T-helper 2 cell treated with Interferon-gamma antibody and Interleukin-4, amounts not matched to agents 5 μg/mL and 100 μg/mL, for 36 hours (primary cell): ENCODE measurements at regions not wholly inside any gene's neighbourhood (a gene's known extent, or its start where the extent isn't known, plus 50 kb on each side); places are given as distances from the start of the nearest gene placed in this dataset.

Source experiments
- DNase-seq: peaks from one replicate; pipeline ENCODE4 v3.0.0; 2021; ENCODE audit warnings: low spot score
- H3K27ac Mint-ChIP-seq: one replicate; pipeline ENCODE4 v1.8.0; 2021; ENCODE audit warnings: mild to moderate bottlenecking, mixed read lengths
- H3K27me3 Mint-ChIP-seq: one replicate; pipeline ENCODE4 v1.8.0; 2021; ENCODE audit warnings: low read depth, mixed read lengths
- H3K36me3 Mint-ChIP-seq: one replicate; pipeline ENCODE4 v1.8.0; 2021; ENCODE audit warnings: low read depth, mixed read lengths
- H3K4me1 Mint-ChIP-seq: one replicate; pipeline ENCODE4 v1.8.0; 2021; ENCODE audit warnings: low read depth, mixed read lengths
- H3K4me3 Mint-ChIP-seq: one replicate; pipeline ENCODE4 v1.8.0; 2022; ENCODE audit warnings: mild to moderate bottlenecking, moderate library complexity, mixed read lengths
- H3K9me3 Mint-ChIP-seq: one replicate; pipeline ENCODE4 v1.8.0; 2021; ENCODE audit warnings: mixed read lengths

- Mint-ChIP-seq H3K9me3 (no peaks in the 10 kb centered on the region), H3K27ac (no peak overlapping the region), H3K27me3 (no peaks in the 10 kb centered on the region), H3K4me1 (no peaks in the 10 kb centered on the region), H3K4me3 (no peak overlapping the region), H3K36me3 (no peaks in the 10 kb centered on the region)
- no peak for DNase-seq
These were observed 53.6 kb upstream of the KIRREL3 start for GRCh38 chr11:127054153-127054552.

GRCh38 chr11:127052404-127052803 is 51.8 kb upstream of the KIRREL3 start:
- Mint-ChIP-seq H3K4me1 (no peaks in the 10 kb centered on the region), H3K27me3 (no peaks in the 10 kb centered on the region), H3K9me3 (no peaks in the 10 kb centered on the region), H3K27ac (no peak overlapping the region), H3K4me3 (no peak overlapping the region), H3K36me3 (no peaks in the 10 kb centered on the region)
- no peak for DNase-seq
